ENCODE measurements at regions not wholly inside any gene's neighbourhood (a gene's known extent, or its start where the extent isn't known, plus 50 kb on each side); places are given as distances from the start of the nearest gene placed in this dataset.

- Mint-ChIP-seq H3K27me3 (no peaks in the 10 kb centered on the region), H3K4me3 (no peak overlapping the region), H3K4me1 (no peaks in the 10 kb centered on the region), H3K27ac (no peak overlapping the region), H3K9me3 (ENCODE audit: insufficient read depth) (no peaks in the 10 kb centered on the region)
- Histone ChIP-seq H3K4me2 (replicated peaks; ENCODE audit: low read depth, low read length, poor library complexity, severe bottlenecking) (no peak overlapping the region), H2AFZ (ENCODE audit: insufficient read depth, low read depth, low read length, poor library complexity, severe bottlenecking) (no peak overlapping the region), H3K4me3 (ENCODE audit: control extremely low read depth in 1 of 5, extremely low read depth in 1 of 5, insufficient read depth in 1 of 5, low read depth in 2 of 5, low read length in 4 of 5) (no peak overlapping the region), H3K27ac (ENCODE audit: low read length in 2 of 2) (no peak overlapping the region), H3K36me3 (replicated peaks in 1 of 2; ENCODE audit: control extremely low read depth in 1 of 2, control insufficient read depth in 1 of 2, extremely low read depth in 1 of 2, insufficient read depth in 2 of 2, low read length in 1 of 2) (no peaks in the 10 kb centered on the region), H3K79me2 (ENCODE audit: control insufficient read depth, insufficient read depth, low read length) (no peaks in the 10 kb centered on the region), H3K9ac (ENCODE audit: low read length) (no peak overlapping the region), H4K20me1 (ENCODE audit: control insufficient read depth, insufficient read depth, low read length, poor library complexity, severe bottlenecking) (no peaks in the 10 kb centered on the region), H3K27me3 (replicated peaks in 1 of 4; ENCODE audit: control extremely low read depth in 1 of 4, control insufficient read depth in 3 of 4, insufficient read depth in 4 of 4, low read length in 3 of 4) (no peaks in the 10 kb centered on the region), H3K4me1 (ENCODE audit: control insufficient read depth in 2 of 2, insufficient read depth in 2 of 2, low read length in 2 of 2) (no peaks in the 10 kb centered on the region), H3K9me3 (ENCODE audit: control extremely low read depth in 1 of 3, control insufficient read depth in 2 of 3, insufficient read depth in 1 of 3, low read length in 2 of 3) (peaks cover 0 to 3% (median 0%) of the 10 kb centered on the region in 3 donors)
- ChIA-PET CTCF (interaction anchor here (0.9 to 2.2 kb wide), 4 partner anchors 15 to 1018 kb away, joined by 3 to 11 read pairs (median 3); no protein-coding TSS in a partner anchor), POLR2A (interaction anchor here (1.1 kb wide), 1 partner anchor 28 kb away, joined by 3 read pairs; no protein-coding TSS in a partner anchor)
- intact Hi-C loops (cut with micrococcal nuclease): loop anchor here (2.0 kb wide), 1 partner anchor 1152 kb away; no protein-coding TSS in a partner anchor
- no CpG with 5 or more reads among the region's 3 CpGs for WGBS (ENCODE audit: insufficient coverage)
- TF ChIP-seq CTCF (IDR thresholded peaks at IDR 0.05): no peak
- TF ChIP-seq EZH2 (IDR thresholded peaks at IDR 0.05; ENCODE audit: borderline replicate concordance, insufficient read depth, low read depth, low read length, poor library complexity, severe bottlenecking): no peak
- ATAC-seq (ENCODE audit: low read depth): no peak
- no peak for DNase-seq
Measured at GRCh38 chr2:195319112-195319460, 337.9 kb upstream of the SLC39A10 start.

- no peaks in the 10 kb centered on the region for H3K27me3 Mint-ChIP-seq
- ATAC-seq (ENCODE audit: low read depth) (no peak), DNase-seq (peak; percentile 53)
- Histone ChIP-seq H3K27ac (ENCODE audit: low read length in 2 of 2) (no peak overlapping the region), H3K4me1 (ENCODE audit: control insufficient read depth in 2 of 2, insufficient read depth in 2 of 2, low read length in 2 of 2) (no peaks in the 10 kb centered on the region), H3K79me2 (ENCODE audit: control insufficient read depth, insufficient read depth, low read length) (no peaks in the 10 kb centered on the region), H3K9ac (ENCODE audit: low read length) (no peak overlapping the region), H4K20me1 (ENCODE audit: control insufficient read depth, insufficient read depth, low read length, poor library complexity, severe bottlenecking) (no peaks in the 10 kb centered on the region), H2AFZ (ENCODE audit: insufficient read depth, low read depth, low read length, poor library complexity, severe bottlenecking) (no peak overlapping the region), H3K4me3 (ENCODE audit: control extremely low read depth in 1 of 5, extremely low read depth in 1 of 5, insufficient read depth in 1 of 5, low read depth in 2 of 5, low read length in 4 of 5) (no peak overlapping the region), H3K9me3 (ENCODE audit: control extremely low read depth in 1 of 3, control insufficient read depth in 2 of 3, insufficient read depth in 1 of 3, low read length in 2 of 3) (no peaks in the 10 kb centered on the region), H3K4me2 (replicated peaks; ENCODE audit: low read depth, low read length, poor library complexity, severe bottlenecking) (no peak overlapping the region), H3K27me3 (replicated peaks in 1 of 4; ENCODE audit: control extremely low read depth in 1 of 4, control insufficient read depth in 3 of 4, insufficient read depth in 4 of 4, low read length in 3 of 4) (no peaks in the 10 kb centered on the region), H3K36me3 (replicated peaks in 1 of 2; ENCODE audit: control extremely low read depth in 1 of 2, control insufficient read depth in 1 of 2, extremely low read depth in 1 of 2, insufficient read depth in 2 of 2, low read length in 1 of 2) (no peaks in the 10 kb centered on the region)
- intact Hi-C loops (cut with micrococcal nuclease): loop anchor here (2.0 kb wide), 1 partner anchor 1152 kb away; no protein-coding TSS in a partner anchor
- no peak overlapping the region for H3K27ac Mint-ChIP-seq
- no peak for TF ChIP-seq EZH2 (IDR thresholded peaks at IDR 0.05; ENCODE audit: borderline replicate concordance, insufficient read depth, low read depth, low read length, poor library complexity, severe bottlenecking)
- TF ChIP-seq CTCF (IDR thresholded peaks at IDR 0.05): peak; percentile 76
- CTCF ChIA-PET: interaction anchor here (1.5 to 2.2 kb wide), 2 partner anchors 341 to 1019 kb away, joined by 3 to 11 read pairs; no protein-coding TSS in a partner anchor
- no peaks in the 10 kb centered on the region for H3K4me1 Mint-ChIP-seq
- no peaks in the 10 kb centered on the region for H3K9me3 Mint-ChIP-seq (ENCODE audit: insufficient read depth)
- H3K4me3 Mint-ChIP-seq: no peak overlapping the region
- WGBS (ENCODE audit: insufficient coverage): no CpG with 5 or more reads among the region's 2 CpGs
- POLR2A ChIA-PET: interaction anchor here (1.1 kb wide), 1 partner anchor 28 kb away, joined by 3 read pairs; no protein-coding TSS in a partner anchor
Measured at GRCh38 chr2:195318440-195319111, 338.4 kb upstream of the SLC39A10 start.

All from B cell (primary cell).